NCI-H2171 (cell line): ENCODE measurements at regions not wholly inside any gene's neighbourhood (a gene's known extent, or its start where the extent isn't known, plus 50 kb on each side); places are given as distances from the start of the nearest gene placed in this dataset.
"Not testable (repeated sequence)": the region's sequence is repeated elsewhere in the genome, so short reads cannot be mapped to it uniquely, and the experiment has no call there.

Source experiments
- DNase-seq: peaks from one replicate; lab custom pipeline; 2025; lab: John Stamatoyannopoulos, UW

DNA sequence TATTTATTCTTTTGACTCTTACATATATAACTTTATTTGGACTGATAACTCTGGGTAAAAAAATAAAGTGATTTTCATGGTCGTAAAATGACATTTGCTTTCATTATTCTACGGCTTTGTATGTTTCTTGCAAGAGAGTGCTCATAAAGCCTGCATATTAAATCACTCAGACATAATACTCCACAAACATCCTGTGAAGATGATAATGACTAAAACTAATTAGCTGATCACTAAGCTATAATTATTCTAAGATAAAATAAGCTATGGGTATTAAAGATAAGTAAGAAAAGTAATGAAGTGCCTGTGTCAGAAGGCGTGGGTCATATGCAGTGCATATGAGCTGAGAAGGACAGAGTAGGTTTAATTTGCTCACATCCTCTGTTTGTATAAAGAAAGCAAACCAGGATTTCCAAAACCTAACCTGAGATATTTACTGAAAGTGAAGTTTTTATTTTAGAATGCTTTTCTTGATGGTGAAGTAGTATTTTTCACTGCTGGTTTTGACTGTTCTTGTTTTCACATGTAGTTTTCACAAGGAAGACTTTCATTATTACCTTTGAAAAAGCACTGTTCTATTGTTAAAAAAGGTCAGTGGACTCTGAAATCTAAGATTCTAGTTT lies 278.8 kb downstream of the AMY1C start:
- DNase-seq: no peak

DNA sequence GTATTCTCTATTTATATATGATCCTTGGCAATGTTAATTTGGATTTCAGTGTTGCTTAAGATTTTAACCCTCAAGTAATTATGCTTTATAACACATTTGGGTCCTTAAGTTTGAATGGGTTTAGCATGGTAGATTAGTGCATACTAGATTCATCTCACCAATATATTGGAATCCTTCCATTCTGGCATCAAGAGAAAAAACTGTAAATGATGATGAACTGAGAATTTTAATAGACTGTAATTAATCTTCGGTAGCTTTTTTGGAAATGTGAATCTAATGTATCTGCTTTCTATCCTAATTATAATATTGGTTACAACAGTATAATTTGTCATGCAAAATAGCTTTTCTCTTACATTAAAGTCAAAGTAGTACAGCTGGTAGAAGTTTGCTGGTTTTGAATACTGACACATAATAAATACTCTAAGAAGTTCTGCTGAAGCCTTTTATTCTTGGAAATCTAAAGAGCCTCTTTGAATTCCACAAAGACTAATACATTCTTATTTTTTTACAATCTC lies 279.8 kb downstream of the AMY1C start:
- DNase-seq: no peak

DNA sequence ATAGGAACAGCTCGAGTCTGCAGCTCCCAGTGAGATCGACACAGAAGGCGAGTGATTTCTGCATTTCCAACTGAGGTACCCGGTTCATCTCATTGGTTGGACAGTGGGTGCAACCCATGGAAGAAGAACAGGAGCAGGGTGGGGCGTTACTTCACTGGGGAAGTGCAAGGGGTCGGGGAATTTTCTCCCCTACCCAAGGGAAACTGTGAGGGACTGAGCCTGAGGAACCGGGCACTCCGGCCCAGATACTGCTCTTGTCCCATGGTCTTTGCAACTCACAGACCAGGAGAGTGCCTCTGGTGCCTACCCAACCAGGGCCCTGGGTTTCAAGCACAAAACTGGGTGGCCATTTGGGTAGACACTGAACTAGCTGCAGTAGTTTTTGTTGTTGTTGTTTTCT lies 307.1 kb downstream of the AMY1C start:
- no peak for DNase-seq

DNA sequence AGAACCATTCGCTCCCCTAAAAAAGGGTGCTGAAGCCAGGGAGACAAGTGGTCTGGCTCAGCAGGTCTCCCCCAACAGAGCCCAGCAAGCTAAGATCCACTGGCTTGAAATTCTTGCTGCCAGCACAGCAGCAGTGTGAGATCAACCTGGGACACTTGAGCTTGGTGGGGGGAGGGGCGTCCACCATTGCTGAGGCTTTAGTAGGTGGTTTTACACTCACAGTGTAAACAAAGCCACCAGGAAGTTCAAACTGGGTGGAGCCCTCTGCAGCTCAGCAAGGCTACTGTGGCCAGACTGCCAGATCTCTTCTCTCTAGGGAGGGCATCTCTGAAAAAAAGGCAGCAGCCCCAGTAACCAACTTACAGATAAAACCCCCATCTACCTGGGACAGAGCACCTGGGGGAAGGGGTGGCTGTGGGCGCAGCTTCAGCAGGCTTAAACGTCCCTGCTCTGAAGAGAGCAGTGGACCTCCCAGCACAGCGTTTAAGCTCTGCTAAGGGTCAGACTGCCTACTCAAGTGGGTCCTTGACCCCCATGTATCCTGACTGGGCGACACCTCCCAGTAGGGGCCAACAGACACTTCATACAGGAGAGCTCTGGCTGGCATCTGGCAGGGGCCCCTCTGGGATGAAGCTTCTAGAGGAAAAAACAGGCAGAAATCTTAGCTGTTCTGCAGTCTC lies 307.7 kb downstream of the AMY1C start:
- DNase-seq: not testable (repeated sequence)

DNA sequence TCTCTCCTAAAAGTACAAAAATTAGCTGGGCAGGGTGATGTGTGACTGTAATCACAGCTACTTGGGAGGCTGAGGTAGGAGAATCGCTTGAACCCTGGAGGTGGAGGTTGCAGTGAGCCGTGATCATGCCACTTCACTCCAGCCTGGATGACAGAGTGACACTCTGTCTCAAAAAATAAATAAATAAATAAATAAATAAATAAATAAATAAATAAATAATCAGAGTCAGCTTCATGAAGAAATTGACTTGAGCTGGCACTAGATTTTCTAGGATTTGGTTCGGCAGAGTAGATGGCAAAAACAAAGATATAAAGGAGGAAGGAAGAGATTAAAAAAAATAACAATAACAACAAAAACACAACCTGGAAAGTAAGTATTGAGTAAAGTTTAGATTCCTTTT lies 311.9 kb downstream of the AMY1C start:
- not testable (repeated sequence) for DNase-seq

- DNase-seq: no peak
Observed at GRCh38 chr1:104064399-104064798, 314.7 kb downstream of the AMY1C start.

DNA sequence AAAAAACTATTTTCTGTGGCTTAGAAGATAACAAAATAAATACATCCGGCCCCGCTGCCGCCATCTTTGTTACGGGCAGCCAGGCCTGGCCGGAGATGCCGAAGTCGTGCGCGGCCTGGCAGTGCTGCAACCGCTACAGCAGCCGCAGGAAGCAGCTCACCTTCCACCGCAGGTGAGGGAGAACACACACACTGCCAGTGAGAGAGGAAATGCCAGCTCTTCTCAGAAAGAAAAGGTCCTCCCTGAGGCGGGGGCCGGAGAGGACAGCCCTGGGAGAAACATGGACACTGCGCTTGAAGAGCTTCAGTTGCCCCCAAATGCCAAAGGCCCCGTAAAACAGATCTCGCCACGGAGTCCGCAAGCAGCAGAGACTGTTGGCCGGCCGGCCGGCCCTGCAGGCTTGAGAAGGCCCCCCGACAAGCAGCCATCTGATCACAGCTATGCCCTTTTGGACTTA lies 323.2 kb downstream of the AMY1C start:
- no peak for DNase-seq

DNA sequence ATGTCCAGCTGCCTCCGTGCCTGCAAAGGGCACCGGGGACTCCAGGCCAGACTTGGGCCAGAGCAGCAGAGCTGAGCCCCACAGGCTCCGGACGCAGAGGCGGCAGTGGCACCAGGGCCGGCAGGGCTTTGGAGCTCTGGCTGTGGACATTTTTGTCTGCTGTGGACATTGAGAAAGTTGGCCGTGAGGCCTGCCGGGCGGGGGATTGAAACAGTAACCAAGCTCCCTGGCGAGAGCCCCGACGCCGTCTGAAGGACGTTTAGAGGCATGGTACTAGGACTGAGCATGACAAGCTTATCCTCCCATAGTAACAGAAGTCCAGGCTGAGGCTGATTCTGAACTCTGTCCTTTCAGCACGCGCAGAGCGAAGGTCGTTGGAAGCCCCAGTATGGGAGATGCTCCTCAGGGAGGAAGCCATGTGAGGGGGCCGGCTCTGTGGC lies 323.8 kb downstream of the AMY1C start:
- DNase-seq: no peak

DNA sequence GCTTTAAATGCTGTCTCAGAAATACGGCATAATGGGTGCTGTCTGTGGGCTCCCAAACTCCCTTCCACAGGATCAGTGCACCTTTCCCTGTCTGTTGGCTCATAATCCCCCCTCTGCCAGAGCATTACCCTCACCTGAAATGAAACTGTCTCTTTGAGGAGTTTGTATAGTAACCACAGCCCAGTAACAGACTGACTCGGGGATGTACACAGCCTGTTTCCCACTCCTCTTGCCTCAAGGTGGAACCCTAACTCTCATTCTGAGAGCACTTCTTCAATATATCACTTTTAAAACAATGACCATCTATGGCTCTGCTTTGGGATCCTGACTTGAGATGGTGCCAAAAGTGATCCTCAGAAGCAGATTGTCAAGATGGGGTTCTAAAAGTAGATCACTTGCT lies 332.5 kb downstream of the AMY1C start:
- DNase-seq: no peak

GRCh38 chr1:104084380-104084779 lies 334.7 kb downstream of the AMY1C start:
- DNase-seq: no peak

- no peak for DNase-seq
Observed at GRCh38 chr1:104092698-104093097, 343.0 kb downstream of the AMY1C start.

DNA sequence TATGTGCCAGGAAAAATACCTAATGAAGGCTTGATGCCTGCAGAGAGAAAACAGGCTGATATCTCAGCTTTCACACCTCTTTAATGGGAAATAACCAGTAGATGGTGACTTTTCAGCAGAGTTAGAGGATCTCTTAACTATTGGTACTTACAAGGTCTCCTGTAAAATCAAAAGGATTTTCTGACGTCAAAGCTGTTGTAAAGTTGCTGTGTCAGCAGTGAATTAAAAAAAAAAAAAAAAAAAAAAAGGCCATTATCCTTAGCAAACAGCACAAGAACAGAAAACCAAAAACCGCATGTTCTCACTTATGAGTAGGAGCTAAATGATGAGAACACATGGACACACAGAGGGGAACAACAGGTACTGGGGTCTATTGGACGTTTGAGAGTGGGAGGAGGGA lies 349.1 kb downstream of the AMY1C start:
- DNase-seq: no peak

GRCh38 chr1:104100115-104100514 lies 350.4 kb downstream of the AMY1C start:
- no peak for DNase-seq

DNA sequence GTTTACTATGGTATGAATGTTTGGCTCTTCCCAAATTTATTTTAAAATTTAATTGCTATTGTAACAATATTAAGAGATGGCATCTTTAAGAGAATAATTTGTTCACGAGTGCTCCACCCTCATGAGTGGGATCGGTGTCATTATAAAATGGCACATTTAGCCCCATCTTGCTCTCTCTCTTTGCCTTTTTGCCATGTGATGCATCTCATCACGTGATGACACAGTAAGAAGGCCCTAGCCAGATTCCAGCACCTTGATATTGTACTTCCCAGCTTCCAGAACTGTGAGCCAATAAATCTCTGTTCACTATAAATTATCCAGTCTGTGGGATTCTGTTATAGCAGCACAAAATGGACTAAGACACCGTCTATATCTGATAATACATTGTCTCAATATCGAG lies 355.8 kb downstream of the AMY1C start:
- DNase-seq: no peak

- no peak for DNase-seq
Observed at GRCh38 chr1:104120525-104120924, 370.8 kb downstream of the AMY1C start.

DNA sequence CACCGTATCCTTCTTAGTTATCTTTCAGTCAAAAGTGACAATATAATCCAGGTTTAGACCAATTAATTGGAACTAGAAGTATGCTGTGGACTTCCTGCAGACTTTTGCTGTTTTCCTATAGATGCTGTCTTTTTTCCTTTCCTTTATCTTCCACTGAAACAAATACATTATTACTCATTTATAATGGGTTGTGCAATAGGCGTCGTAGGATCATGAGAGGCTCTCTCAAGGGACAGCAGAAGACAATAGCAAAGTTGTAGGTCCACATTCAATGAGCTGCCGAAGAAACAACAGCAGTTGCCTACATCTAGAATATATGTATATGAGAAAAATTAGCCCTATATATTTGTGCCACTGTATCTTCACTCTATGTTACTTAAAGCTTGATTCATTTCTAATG lies 371.6 kb downstream of the AMY1C start:
- DNase-seq: no peak

DNA sequence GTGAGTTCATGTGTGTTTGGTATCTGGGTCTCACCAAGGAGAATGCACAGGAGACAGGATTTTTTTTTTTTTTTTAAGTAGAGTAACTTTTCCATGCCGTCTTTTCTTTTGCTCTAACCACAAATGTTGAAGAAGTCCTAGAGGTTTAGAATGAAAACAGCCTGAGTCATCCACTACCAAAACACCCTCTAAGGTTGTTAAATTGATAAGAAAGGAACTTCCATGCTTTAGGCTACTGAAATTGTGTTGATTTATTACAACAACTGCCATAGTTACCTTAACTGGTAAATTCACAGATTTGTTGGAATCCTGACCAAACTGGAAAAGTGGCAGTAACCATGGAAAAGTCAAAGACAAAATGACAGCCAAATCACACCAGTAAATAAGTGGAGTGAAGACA lies 375.6 kb downstream of the AMY1C start:
- DNase-seq: no peak

DNA sequence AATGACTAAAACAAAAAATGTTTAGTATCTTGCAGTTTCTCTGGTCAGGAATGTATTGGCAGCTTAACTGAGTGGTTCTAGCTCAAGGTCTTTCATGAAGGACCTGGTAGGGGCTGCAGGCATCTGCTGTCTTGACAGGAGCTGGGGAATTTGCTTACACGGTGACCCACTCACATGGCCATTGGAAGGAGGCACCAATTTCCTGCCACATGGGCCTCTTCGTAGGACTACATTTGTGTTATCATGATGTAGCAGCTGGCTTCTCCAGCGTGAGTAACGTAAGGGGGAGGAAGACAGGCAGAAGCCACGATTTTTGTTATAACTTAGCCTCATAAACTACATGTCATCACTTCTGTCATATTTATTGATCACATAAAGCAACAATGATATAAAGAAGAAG lies 376.3 kb downstream of the AMY1C start:
- no peak for DNase-seq

DNA sequence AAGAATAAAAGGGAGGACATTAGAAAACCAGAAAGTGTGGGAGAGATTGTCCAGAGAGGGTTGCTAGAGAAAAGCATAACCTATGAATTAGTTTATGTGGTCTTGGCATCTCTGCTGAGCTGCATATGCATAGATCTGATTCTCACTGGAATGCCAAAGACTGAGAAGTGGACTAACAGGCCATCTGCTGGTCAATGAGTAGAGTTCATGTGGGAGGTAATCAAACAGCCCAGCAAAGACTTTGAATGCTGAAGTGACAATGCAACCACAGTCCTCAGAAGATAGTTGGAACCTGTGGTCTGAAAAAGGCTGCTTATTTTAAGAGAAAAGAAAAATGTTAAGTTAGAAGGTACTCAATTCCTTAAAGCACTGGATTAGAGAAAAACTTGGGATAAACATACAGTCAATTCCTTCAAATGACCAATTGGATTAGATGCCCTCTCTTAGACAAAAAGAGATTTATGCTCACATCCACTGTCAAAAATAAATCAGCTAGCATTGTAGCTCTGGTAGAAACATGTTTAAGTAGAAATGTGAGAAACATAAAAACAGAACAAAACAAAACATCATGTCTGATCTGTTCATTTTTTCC lies 382.8 kb downstream of the AMY1C start:
- no peak for DNase-seq

- not testable (repeated sequence) for DNase-seq
Observed at GRCh38 chr1:104135036-104135435, 385.3 kb downstream of the AMY1C start.

GRCh38 chr1:104136621-104137020 lies 386.9 kb downstream of the AMY1C start:
- DNase-seq: no peak

DNA sequence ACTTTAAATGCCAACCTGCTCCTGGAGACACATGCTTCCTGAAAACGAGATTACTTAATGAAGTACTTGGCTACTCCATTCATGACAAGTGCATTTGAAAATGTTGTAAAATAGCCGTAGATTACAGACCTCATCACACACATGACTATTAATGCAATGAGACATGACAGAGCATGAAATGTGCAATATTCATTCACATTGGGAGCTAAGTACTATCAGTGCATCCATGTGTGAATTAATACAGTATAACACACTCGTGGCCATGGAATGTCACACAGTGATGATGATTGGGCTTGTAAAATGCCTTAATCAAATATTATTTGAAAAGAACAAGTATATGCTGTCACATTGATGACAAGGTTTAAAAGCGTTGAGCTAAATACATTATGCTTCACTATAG lies 407.0 kb downstream of the AMY1C start:
- no peak for DNase-seq

DNA sequence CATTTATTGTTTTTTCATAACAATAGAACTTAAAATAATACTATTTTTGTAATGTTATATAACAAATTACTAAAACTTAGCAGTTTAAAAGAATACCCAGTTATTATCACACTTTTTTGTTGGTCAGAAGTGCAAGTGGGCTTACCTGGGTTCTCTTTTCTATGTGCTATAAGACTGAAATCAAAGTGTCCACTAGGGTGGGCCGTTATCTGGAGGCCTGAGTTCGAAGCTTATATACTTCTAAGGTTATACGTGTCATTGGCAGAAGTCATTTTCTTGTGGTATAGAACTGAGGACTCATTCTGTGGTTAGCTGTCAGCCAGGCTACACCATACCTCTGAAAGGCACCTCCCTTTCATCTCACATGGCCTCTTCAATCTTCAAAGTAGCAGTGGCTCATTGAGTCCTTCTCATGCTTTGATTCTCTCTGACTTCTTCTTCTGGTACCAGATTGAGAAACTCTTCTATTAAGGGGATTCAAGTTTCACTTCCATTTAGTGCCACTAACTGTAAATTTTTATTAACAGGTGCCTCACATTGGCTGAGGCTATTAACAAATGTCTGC lies 414.3 kb downstream of the AMY1C start:
- DNase-seq: no peak
